Breast epithelium (tissue), 4 donors: ENCODE measurements at regions not wholly inside any gene's neighbourhood (a gene's known extent, or its start where the extent isn't known, plus 50 kb on each side); places are given as distances from the start of the nearest gene placed in this dataset.

Source experiments
- DNase-seq, 2 donors: peaks; one replicate each; pipeline ENCODE4 v3.0.0-alpha.2; 2019; ENCODE audit warnings: low spot score in 2 of 2
- H3K27ac ChIP-seq, 2 donors: fragments of 200-600 bp; sonication (generic) in 1 of 2; one replicate each; pipeline ENCODE4 v1.5.1; 2016 to 2019; ENCODE audit warnings: mild to moderate bottlenecking in 1 of 2
- H3K27me3 ChIP-seq, 2 donors: fragments of 200-600 bp; sonication (generic) in 1 of 2; one replicate each; pipeline versions ENCODE4 v1.5.1 to v1.6.0; 2017 to 2019; ENCODE audit warnings: control low read depth in 1 of 2, mild to moderate bottlenecking in 1 of 2
- H3K36me3 ChIP-seq: fragments of 200-600 bp; one replicate; pipeline ENCODE4 v1.5.1; 2019
- H3K4me1 ChIP-seq, 2 donors: fragments of 200-600 bp; sonication (generic); one replicate each; pipeline ENCODE4 v1.5.1; 2016 to 2019; ENCODE audit warnings: control low read depth in 1 of 2
- H3K4me3 ChIP-seq, 3 donors: fragments of 200-600 bp; sonication (generic); 1 replicate in 2 of 3; 2 replicates in 1 of 3; pipeline ENCODE4 v1.5.1; 2016 to 2019; ENCODE audit warnings: mild to moderate bottlenecking in 3 of 3, moderate library complexity in 2 of 3
- H3K9me3 ChIP-seq, 2 donors: fragments of 200-600 bp; sonication (generic) in 1 of 2; one replicate each; pipeline ENCODE4 v1.5.1; 2016 to 2019; ENCODE audit warnings: control low read depth in 1 of 2
- CTCF ChIP-seq, 3 donors: fragments of 450-650 bp; IDR thresholded peaks; one replicate each; pipeline ENCODE4 v1.5.1; 2016 to 2017; ENCODE audit warnings: antibody characterized with exemption in 3 of 3, mild to moderate bottlenecking in 3 of 3, moderate library complexity in 3 of 3
- POLR2A ChIP-seq: fragments of 450-650 bp; IDR thresholded peaks from one replicate; pipeline ENCODE4 v1.6.1; 2016; ENCODE audit warnings: antibody characterized with exemption, mild to moderate bottlenecking, moderate library complexity
- POLR2AphosphoS5 ChIP-seq, 3 donors: sonication (generic); formaldehyde crosslinking; IDR thresholded peaks; one replicate each; pipeline ENCODE4 v1.6.1; 2017; ENCODE audit warnings: antibody characterized with exemption in 3 of 3
- intact Hi-C: fragments of 100-400 bp; cut with DNase I; formaldehyde crosslinking; loops from one replicate; pipeline ENCODE4 v1.15.1; 2023; ENCODE audit warnings: low total_unique reads

DNA sequence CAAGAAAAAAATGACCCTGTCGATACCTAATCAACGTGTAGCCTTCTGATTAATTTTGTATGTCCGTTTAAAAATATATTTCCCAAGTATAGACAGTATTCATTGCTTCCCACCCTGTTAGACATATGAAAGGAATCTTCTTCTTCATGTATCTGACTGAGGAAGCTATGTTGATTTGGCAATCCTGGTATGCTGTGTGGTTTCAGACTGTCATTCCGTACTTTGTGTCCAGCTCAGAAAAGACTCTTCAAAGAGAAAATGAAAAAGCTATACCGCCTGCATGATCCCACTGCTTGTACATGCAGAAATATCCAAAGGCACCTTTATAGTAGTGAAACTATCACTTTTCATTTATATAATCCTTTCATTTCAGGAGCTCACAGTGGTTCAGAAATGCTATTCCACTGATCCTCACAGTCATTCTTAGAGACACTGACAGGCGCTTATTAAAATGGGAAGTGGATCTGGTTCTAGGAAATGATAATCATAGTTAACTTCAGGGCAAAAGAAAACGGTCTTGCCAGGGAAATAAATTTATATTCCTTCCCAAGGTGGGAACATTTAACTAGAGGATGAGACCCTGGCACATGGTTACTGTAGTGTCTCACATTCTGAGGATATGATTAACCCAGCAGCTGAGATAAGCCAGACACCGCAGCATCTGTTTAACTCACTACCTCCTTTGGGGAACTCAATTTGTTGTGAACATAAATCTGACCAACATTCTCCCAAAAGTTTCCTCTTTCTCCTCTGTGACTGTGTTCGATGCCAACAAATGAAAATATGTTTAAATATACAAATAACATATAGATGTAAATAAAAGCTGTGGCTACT is 599.2 kb upstream of the LUZP2 start:
- H3K27me3 ChIP-seq, result no peaks in the 10 kb centered on the region
- no peaks in the 10 kb centered on the region for H3K9me3 ChIP-seq
- H3K27ac ChIP-seq, result no peak overlapping the region
- no peak for DNase-seq
- no peak overlapping the region for H3K4me3 ChIP-seq
- H3K36me3 ChIP-seq, result no peaks in the 10 kb centered on the region
- no peak for TF ChIP-seq CTCF (IDR thresholded peaks at IDR 0.05)
- no peak for TF ChIP-seq POLR2A
- no peak for TF ChIP-seq POLR2AphosphoS5 (IDR thresholded peaks at IDR 0.05)
- no peaks in the 10 kb centered on the region for H3K4me1 ChIP-seq
- intact Hi-C loops, result no loop called here

GRCh38 chr11:23903044-23903704 is 593.7 kb upstream of the LUZP2 start:
- no peak for TF ChIP-seq CTCF (IDR thresholded peaks at IDR 0.05)
- TF ChIP-seq POLR2AphosphoS5 (IDR thresholded peaks at IDR 0.05), result no peak
- no peak for TF ChIP-seq POLR2A
- DNase-seq, result no peak
- Histone ChIP-seq H3K4me1 (no peaks in the 10 kb centered on the region), H3K9me3 (no peaks in the 10 kb centered on the region), H3K4me3 (no peak overlapping the region), H3K27me3 (no peaks in the 10 kb centered on the region), H3K36me3 (no peaks in the 10 kb centered on the region), H3K27ac (no peak overlapping the region)
- intact Hi-C loops, result no loop called here

DNA sequence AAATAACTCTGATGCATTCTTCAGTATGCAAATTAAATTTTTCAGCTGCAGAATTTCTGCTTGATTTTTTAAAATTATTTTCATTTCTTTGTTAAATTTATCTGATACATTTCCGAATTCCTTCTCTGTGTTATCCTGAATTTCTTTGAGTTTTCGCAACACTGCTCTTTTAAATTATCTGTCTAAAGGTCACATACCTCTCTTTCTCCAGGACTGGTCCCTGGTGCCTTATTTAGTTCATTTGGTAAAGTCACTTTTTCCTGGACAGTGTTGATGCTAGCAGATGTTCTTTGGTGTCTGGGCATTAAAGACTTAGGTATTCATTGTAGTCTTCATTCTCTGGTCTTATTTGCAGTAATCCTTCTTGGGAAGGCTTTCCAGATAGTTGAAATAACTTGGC is 577.4 kb upstream of the LUZP2 start:
- Histone ChIP-seq H3K27ac (no peak overlapping the region), H3K9me3 (no peaks in the 10 kb centered on the region), H3K4me1 (no peaks in the 10 kb centered on the region), H3K27me3 (no peaks in the 10 kb centered on the region), H3K36me3 (no peaks in the 10 kb centered on the region), H3K4me3 (no peak overlapping the region)
- DNase-seq, result no peak
- TF ChIP-seq POLR2A (no peak), CTCF (IDR thresholded peaks at IDR 0.05) (no peak)
- intact Hi-C loops, result no loop called here

DNA sequence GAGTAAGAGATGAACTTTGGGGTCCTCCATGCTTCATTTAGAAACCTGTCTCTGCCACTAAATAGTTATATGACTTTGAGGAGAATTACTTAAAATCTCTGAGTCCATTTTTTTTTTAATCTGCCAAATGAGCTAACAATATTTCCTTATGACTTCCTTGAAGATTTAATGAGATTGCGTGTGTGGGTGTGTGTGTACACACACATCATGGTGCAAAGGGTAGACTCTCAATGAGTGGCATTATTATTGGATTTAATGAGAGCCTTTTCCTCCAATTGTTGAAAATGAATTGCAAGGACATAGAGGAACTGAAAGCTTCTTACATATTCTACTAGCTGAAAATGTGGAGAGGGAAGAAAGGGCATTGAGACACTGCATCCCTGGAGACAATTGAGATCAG is 573.5 kb upstream of the LUZP2 start:
- H3K27me3 ChIP-seq, result no peaks in the 10 kb centered on the region
- intact Hi-C loops, result no loop called here
- no peaks in the 10 kb centered on the region for H3K4me1 ChIP-seq
- no peaks in the 10 kb centered on the region for H3K36me3 ChIP-seq
- no peaks in the 10 kb centered on the region for H3K9me3 ChIP-seq
- no peak for DNase-seq
- H3K27ac ChIP-seq, result no peak overlapping the region
- H3K4me3 ChIP-seq, result no peak overlapping the region
- TF ChIP-seq POLR2AphosphoS5 (IDR thresholded peaks at IDR 0.05) (no peak), POLR2A (no peak), CTCF (IDR thresholded peaks at IDR 0.05) (no peak)

DNA sequence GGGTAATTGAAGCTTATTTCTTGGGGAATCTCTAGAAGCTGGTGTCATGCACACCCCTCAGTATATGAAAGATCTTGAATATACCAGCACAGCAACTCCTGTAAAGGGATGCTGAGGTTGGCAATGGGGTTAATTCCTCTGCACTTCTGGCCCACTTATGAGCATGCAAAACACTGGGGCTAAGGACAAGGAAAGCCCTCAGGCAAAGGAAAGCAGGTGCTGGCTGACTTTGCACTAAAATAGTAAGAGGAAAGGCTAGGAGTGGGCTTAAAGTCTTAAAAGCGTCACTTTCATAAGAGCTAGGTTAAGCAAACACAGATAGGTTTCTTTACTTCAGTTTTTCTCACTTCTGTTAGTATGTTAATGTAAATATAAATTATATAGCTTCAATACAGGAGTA is 572.6 kb upstream of the LUZP2 start:
- intact Hi-C loops, result no loop called here
- no peak overlapping the region for H3K27ac ChIP-seq
- H3K9me3 ChIP-seq, result no peaks in the 10 kb centered on the region
- H3K36me3 ChIP-seq, result no peaks in the 10 kb centered on the region
- TF ChIP-seq POLR2A (no peak), CTCF (IDR thresholded peaks at IDR 0.05) (no peak), POLR2AphosphoS5 (IDR thresholded peaks at IDR 0.05) (no peak)
- no peaks in the 10 kb centered on the region for H3K4me1 ChIP-seq
- DNase-seq, result no peak
- no peak overlapping the region for H3K4me3 ChIP-seq
- no peaks in the 10 kb centered on the region for H3K27me3 ChIP-seq
